ENCODE measurements at regions not wholly inside any gene's neighbourhood (a gene's known extent, or its start where the extent isn't known, plus 50 kb on each side); places are given as distances from the start of the nearest gene placed in this dataset.
A peak's percentile ranks its signal among the peaks of the same experiment; 100 is the strongest.

DNA sequence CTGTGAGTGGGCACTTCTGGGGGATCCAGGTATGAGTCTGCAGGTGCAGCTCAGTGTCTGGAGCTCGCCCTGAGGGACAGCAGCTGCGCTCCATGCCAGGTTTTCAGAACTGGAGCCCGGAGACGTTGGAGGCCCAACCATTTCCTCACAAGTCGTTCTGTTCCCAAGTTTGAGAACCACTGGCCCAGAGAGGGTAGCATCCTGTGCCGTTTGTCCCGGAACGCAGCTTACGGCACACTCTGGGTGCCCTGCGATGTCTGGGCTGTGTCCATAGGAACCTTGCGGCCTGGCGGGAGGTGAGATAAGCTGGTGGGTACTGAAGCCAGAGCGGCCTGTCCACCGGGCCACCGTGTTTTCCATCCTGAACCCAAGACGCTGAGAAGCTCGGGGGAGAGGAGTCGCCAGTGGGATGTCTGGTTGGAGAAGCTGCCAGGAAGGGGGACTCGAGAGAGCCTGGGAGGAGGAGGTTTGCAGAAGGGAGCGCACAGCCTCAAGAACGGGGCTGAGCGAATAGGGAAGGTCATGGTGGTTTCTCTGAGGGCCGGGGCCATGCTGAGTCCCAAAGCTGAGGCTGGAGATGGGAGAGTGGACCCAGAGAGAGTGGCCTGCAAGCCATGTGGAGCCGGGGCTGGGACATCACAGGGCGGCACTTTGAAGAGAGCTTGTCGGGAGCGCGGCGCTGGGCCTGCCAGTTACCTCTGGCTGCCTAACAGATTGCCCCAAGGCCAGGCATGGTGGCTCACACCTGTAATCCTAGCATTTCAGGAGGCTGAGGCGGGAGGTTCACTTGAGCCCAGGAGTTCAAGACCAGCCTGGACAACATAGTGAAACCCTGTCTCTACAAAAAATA is 211.0 kb upstream of the GSE1 start:
- DNase-seq = no peak
- no CpG with 5 or more reads among the region's 30 CpGs for WGBS (ENCODE audit: insufficient coverage, low lambda C conversion rate)
- Histone ChIP-seq H3K27me3 (ENCODE audit: control insufficient read depth, insufficient read depth, low read length) (no peaks in the 10 kb centered on the region), H3K4me3 (ENCODE audit: low read length) (no peak overlapping the region), H3K27ac (ENCODE audit: low read length) (no peak overlapping the region), H3K4me1 (ENCODE audit: control insufficient read depth, insufficient read depth, low read length) (peaks cover 3% of the 10 kb centered on the region), H3K36me3 (ENCODE audit: control insufficient read depth, insufficient read depth, low read length) (no peaks in the 10 kb centered on the region), H3K9me3 (ENCODE audit: control insufficient read depth, low read depth, low read length) (peaks cover 9% of the 10 kb centered on the region)

DNA sequence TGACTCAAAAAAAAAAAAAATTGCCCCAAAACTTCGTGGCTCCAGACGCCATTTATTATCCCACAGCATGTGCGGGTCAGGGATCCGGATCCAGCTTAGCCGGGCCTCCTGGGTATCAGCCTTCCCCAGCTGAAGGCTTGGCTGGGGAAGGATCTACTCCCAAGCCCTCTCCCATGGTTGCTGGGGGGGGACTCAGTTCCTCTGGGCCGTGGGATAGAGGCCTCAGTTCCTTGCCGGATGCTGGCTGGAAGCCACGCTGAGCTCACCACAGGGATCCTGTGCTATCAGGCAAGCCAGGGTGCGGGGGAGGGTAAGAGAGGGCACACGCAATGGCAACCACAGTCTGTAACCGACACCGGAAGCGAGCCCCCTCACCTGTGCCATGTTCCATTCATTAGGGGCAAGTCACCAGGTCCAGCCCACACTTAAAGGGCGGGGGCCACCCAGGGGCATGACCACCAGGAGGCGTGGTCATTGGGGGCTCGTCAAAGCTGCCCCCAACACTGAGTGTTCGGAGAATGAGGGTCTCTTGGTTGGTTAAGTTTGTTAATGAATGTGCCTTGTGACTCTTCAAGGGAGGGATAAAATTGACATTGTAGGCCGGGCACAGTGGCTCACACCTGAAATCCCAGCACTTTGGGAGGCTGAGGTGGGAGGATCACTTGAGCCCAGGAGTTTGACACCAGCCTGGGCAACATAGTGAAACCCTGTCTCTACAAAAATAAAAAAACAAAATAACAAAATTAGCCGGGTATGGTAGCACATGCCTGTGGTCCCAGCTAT is 210.0 kb upstream of the GSE1 start:
- no peaks in the 10 kb centered on the region for H3K36me3 ChIP-seq (ENCODE audit: control insufficient read depth, insufficient read depth, low read length)
- no peaks in the 10 kb centered on the region for H3K4me1 ChIP-seq (ENCODE audit: control insufficient read depth, insufficient read depth, low read length)
- DNase-seq = no peak
- H3K27ac ChIP-seq (ENCODE audit: low read length) = no peak overlapping the region
- WGBS (ENCODE audit: insufficient coverage, low lambda C conversion rate) = no CpG with 5 or more reads among the region's 19 CpGs
- peaks cover 9% of the 10 kb centered on the region for H3K9me3 ChIP-seq (ENCODE audit: control insufficient read depth, low read depth, low read length)
- H3K27me3 ChIP-seq (ENCODE audit: control insufficient read depth, insufficient read depth, low read length) = no peaks in the 10 kb centered on the region
- no peak overlapping the region for H3K4me3 ChIP-seq (ENCODE audit: low read length)

GRCh38 chr16:85403693-85404092 is 209.4 kb upstream of the GSE1 start:
- Histone ChIP-seq H3K27ac (ENCODE audit: low read length) (no peak overlapping the region), H3K4me1 (ENCODE audit: control insufficient read depth, insufficient read depth, low read length) (no peaks in the 10 kb centered on the region), H3K36me3 (ENCODE audit: control insufficient read depth, insufficient read depth, low read length) (no peaks in the 10 kb centered on the region), H3K9me3 (ENCODE audit: control insufficient read depth, low read depth, low read length) (peaks cover 9% of the 10 kb centered on the region), H3K4me3 (ENCODE audit: low read length) (no peak overlapping the region), H3K27me3 (ENCODE audit: control insufficient read depth, insufficient read depth, low read length) (no peaks in the 10 kb centered on the region)
- no CpG with 5 or more reads among the region's 6 CpGs for WGBS (ENCODE audit: insufficient coverage, low lambda C conversion rate)
- no peak for DNase-seq

DNA sequence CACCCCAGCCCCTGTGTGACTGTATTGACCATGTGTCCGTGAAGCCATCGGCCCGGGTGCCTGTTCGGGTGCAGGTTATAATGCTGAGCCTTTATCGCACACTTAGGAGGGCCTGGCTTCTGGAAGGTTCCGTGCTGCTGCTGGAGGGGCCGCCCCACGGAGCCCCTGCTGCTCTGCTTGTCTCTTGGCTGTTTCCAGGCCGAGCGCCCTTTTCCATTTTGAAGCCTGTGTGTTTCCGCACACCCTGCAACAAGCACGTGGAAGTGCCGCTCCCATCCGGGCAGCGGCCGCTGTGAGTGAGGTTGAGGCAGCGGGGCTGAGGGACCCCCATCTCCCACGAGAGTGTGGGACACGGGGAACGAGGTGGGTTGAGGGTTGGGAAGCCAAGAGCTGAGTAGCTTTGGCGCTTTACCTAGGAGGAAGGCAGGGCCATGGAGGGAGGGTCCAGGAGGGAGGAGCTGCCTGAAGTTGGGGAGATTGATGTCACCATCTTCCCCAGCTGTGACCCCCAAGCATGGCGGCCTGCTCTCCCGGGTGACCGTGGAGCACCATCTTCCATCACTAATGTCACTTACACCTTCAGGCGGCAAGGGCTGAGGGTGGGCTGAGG is 200.1 kb upstream of the GSE1 start:
- no peak overlapping the region for H3K4me3 ChIP-seq (ENCODE audit: low read length)
- H3K27me3 ChIP-seq (ENCODE audit: control insufficient read depth, insufficient read depth, low read length) = no peaks in the 10 kb centered on the region
- no peak overlapping the region for H3K27ac ChIP-seq (ENCODE audit: low read length)
- H3K4me1 ChIP-seq (ENCODE audit: control insufficient read depth, insufficient read depth, low read length) = no peaks in the 10 kb centered on the region
- no peaks in the 10 kb centered on the region for H3K36me3 ChIP-seq (ENCODE audit: control insufficient read depth, insufficient read depth, low read length)
- H3K9me3 ChIP-seq (ENCODE audit: control insufficient read depth, low read depth, low read length) = peaks cover 8% of the 10 kb centered on the region
- WGBS (ENCODE audit: insufficient coverage, low lambda C conversion rate) = no CpG with 5 or more reads among the region's 25 CpGs
- no peak for DNase-seq

DNA sequence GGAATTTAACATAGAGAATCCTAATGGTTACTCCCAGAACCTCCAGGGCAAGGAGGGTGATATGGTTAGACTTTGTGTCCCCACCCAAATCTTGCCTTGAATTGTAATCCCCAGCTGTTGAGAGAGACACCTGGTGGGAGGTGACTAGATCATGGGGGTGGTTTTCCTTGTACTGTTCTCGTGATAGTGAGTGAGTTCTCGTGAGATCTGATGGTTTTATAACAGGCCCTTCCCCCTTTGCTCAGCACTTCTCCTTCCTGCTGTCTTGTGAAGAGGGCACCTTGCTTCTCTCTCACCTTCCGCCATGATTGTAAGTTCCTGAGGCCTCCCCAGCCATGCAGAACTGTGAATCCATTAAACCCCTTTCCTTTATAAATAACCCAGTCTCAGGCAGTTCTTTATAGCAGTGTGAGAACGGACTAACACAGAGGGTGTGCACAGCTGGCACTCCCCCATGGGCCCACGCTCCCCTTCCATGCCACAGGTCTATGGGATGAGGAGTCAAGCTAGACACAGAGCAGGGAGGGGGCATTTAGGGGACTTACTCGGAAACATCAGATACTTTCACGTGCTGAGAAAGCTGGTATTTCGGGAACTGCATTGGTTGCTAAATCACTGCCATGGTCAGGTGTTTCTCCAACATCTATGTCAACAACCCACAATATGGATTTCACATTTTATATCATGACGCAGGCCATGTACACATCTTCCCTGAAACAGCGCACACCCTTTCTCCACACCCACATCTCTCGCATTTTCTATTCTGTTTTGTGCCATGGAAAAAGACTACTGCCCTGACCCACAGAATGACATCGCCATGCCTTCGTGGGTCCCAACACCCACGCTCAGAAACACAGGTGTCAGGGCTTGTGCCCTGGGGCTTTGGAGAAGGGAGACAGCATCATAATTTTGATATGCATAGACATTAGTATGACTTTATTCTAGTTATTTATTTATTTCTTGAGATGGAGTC is 199.1 kb upstream of the GSE1 start:
- Histone ChIP-seq H3K27ac (ENCODE audit: low read length) (no peak overlapping the region), H3K36me3 (ENCODE audit: control insufficient read depth, insufficient read depth, low read length) (no peaks in the 10 kb centered on the region), H3K4me3 (ENCODE audit: low read length) (no peak overlapping the region), H3K27me3 (ENCODE audit: control insufficient read depth, insufficient read depth, low read length) (no peaks in the 10 kb centered on the region), H3K4me1 (ENCODE audit: control insufficient read depth, insufficient read depth, low read length) (no peaks in the 10 kb centered on the region), H3K9me3 (ENCODE audit: control insufficient read depth, low read depth, low read length) (peaks cover 8% of the 10 kb centered on the region)
- WGBS (ENCODE audit: insufficient coverage, low lambda C conversion rate) = no CpG with 5 or more reads among the region's 14 CpGs
- no peak for DNase-seq

DNA sequence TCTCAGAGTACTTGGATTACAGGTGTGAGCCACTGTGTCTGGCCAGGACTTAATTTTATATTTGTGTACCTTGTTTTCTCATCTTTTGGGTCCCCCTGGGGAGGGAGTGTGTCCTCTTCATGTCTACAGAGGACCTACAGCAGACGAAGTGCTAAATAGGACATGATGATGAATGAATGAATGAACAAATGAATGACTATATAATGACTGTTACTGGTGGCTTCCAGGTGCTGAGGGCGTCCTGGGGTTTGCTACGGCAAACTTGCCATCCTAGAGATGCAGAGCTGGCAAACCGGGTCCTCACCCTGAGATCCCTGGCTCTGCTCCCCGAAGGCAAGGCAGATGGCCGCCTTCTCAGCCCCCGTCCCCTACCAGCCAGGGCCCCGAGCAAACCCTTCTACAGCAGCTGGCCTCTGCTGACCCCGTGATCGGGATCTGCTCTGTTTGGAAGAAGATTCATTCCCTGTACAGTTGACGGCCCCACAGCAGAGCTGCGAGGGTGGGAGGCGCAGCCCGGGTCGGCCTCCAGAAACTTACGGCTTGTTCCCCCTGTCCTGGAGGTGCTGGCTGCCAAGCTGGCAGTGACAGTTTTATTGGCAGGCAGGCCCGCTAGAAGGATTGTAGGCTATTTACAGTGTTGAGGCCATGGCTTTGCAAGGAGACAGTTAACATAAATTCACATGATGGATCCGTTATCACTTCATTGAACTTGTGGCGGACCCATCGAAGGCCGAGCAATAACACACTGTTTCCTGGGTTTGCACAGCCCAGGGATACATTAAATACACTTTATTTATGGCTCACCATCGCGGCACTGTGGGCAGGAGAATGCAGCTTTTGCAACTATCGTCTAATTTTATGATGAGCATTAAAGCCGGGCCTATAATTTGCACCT is 197.7 kb upstream of the GSE1 start:
- Histone ChIP-seq H3K27ac (ENCODE audit: low read length) (no peak overlapping the region), H3K36me3 (ENCODE audit: control insufficient read depth, insufficient read depth, low read length) (no peaks in the 10 kb centered on the region), H3K4me1 (ENCODE audit: control insufficient read depth, insufficient read depth, low read length) (peaks cover 2% of the 10 kb centered on the region), H3K9me3 (ENCODE audit: control insufficient read depth, low read depth, low read length) (peaks cover 8% of the 10 kb centered on the region), H3K27me3 (ENCODE audit: control insufficient read depth, insufficient read depth, low read length) (no peaks in the 10 kb centered on the region), H3K4me3 (ENCODE audit: low read length) (no peak overlapping the region)
- DNase-seq = no peak
- 100% methylated on average over 1 of the region's 25 CpGs for WGBS (ENCODE audit: insufficient coverage, low lambda C conversion rate)

DNA sequence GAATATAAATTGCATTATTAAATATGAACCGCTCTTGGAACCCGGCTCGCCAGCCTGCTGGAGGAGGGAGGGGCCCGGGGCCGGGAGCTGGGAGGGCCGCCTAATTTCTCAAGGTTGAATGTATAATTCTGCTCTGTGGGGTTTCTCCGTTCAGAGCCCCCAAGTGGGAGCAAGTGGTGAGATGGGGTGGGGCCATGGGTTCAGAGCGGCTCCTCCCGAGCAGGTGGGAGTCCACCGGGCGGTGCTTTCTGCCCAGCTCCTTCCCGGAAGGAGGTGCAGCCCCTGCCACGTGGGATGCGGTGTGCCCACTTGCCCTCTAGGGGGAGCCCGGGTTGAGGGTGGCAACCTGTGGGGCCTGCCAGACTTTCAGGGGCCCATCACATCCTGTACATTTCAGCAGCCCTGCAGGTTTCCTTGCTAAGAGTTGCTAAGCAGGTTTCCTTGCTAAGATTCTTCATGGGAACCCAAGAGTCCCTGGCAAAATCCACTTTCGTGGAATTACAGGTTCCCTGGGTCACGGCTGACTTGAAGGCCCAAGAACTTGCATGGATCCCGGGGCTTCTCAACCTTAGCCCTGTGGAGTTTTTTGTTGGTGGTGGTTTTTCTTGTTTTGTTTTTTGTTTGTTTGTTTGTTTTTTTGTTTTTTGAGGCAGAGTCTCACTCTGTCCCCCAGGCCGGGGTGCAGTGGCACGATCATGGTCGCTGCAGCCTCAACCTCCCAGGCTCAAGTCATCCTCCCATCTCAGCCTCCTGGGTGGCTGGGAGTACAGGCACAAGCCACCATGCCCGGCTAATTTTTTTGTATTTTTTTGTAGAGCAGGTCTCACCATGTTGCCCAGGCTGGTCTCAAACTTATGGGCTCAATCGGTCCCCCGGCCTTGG is 196.7 kb upstream of the GSE1 start:
- peaks cover 11% of the 10 kb centered on the region for H3K9me3 ChIP-seq (ENCODE audit: control insufficient read depth, low read depth, low read length)
- H3K27ac ChIP-seq (ENCODE audit: low read length) = no peak overlapping the region
- 100% methylated on average over 1 of the region's 24 CpGs for WGBS (ENCODE audit: insufficient coverage, low lambda C conversion rate)
- DNase-seq = peak; percentile 61 to 63
- H3K36me3 ChIP-seq (ENCODE audit: control insufficient read depth, insufficient read depth, low read length) = no peaks in the 10 kb centered on the region
- no peaks in the 10 kb centered on the region for H3K27me3 ChIP-seq (ENCODE audit: control insufficient read depth, insufficient read depth, low read length)
- peaks cover 10% of the 10 kb centered on the region for H3K4me1 ChIP-seq (ENCODE audit: control insufficient read depth, insufficient read depth, low read length)
- no peak overlapping the region for H3K4me3 ChIP-seq (ENCODE audit: low read length)

DNA sequence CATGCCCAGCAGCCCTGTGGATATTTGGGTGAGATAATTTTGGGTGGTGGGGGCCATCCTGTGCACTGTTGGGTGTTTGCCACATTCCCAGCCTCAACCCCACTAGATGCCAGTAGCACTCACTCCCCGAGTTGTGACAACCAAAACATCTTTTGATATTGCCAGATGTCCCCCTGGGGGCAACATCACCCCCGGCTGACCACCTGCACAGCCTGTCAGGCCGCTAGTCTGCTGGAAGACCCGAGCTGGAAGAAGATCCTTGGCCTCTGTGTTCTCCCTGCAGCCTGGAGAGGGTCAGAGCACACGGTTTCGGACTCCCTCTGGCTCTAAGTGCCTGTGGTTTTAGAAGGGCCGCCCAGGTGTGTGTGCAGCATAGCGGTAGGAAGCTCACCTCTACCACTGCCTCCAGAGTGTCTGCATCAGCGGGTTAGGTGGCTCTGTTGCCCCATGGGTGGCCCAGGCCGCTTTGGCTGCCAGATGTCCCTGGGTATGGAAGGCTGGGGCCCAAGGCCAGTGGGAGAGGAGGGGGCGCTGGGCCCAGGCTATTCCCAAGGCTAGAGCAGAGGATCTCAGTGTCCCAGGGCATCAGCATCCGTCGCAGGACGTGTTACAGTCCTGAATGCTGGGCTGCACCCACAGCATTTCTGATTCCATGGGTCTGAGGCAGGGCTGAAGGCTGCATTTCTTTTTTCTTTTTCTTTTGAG is 195.8 kb upstream of the GSE1 start:
- H3K4me3 ChIP-seq (ENCODE audit: low read length) = no peak overlapping the region
- no peak for DNase-seq
- H3K36me3 ChIP-seq (ENCODE audit: control insufficient read depth, insufficient read depth, low read length) = no peaks in the 10 kb centered on the region
- H3K27me3 ChIP-seq (ENCODE audit: control insufficient read depth, insufficient read depth, low read length) = no peaks in the 10 kb centered on the region
- no peak overlapping the region for H3K27ac ChIP-seq (ENCODE audit: low read length)
- H3K9me3 ChIP-seq (ENCODE audit: control insufficient read depth, low read depth, low read length) = peaks cover 11% of the 10 kb centered on the region
- H3K4me1 ChIP-seq (ENCODE audit: control insufficient read depth, insufficient read depth, low read length) = peaks cover 18% of the 10 kb centered on the region
- WGBS (ENCODE audit: insufficient coverage, low lambda C conversion rate) = no CpG with 5 or more reads among the region's 14 CpGs
